Keratinocyte (primary cell): ENCODE measurements at regions not wholly inside any gene's neighbourhood (a gene's known extent, or its start where the extent isn't known, plus 50 kb on each side); places are given as distances from the start of the nearest gene placed in this dataset.

ENCODE experiments used
- DNase-seq: peaks from one replicate; pipeline ENCODE4 v3.0.0-alpha.2; 2011; ENCODE audit warnings: low read depth, missing footprints, low spot score
- FAIRE-seq: peaks from 2 replicates; lab custom pipeline; 2011; peaks lifted over from hg19 to GRCh38; lab: Jason Lieb, UNC
- H2AFZ ChIP-seq: 2 replicates; pipeline ENCODE4 v1.6.0; 2012; ENCODE audit warnings: low read length, control low read depth, inconsistent platforms; ENCODE audit not compliant: control insufficient read depth
- H3K27ac ChIP-seq: 2 replicates; pipeline ENCODE4 v1.5.1; 2011; ENCODE audit warnings: low read length; ENCODE audit not compliant: control insufficient read depth, insufficient read depth
- H3K27me3 ChIP-seq: 3 replicates; pipeline ENCODE4 v1.6.0; 2011; ENCODE audit warnings: low read length; ENCODE audit not compliant: control insufficient read depth, insufficient read depth; ENCODE audit errors: extremely low read depth
- H3K36me3 ChIP-seq, 2 experiments: 2 replicates in 1 of 2; 3 replicates in 1 of 2; pipeline ENCODE4 v1.5.1; 2011; ENCODE audit warnings: low read length in 2 of 2, mild to moderate bottlenecking in 1 of 2; ENCODE audit not compliant: control insufficient read depth in 2 of 2, insufficient read depth in 2 of 2; ENCODE audit errors: extremely low read depth in 1 of 2
- H3K4me1 ChIP-seq: 3 replicates; pipeline ENCODE4 v1.5.1; 2011; ENCODE audit warnings: low read length; ENCODE audit not compliant: control insufficient read depth, insufficient read depth; ENCODE audit errors: extremely low read depth
- H3K4me2 ChIP-seq: 3 replicates; pipeline ENCODE4 v1.6.0; 2011; ENCODE audit warnings: low read depth, low read length; ENCODE audit not compliant: control insufficient read depth, insufficient read depth; ENCODE audit errors: extremely low read depth
- H3K4me3 ChIP-seq, 3 experiments: fragments of 200-600 bp in 1 of 3; sonication (generic) in 1 of 3; 2 replicates in 2 of 3; 3 replicates in 1 of 3; pipeline ENCODE4 v1.5.1; 2011 to 2016; ENCODE audit warnings: low read length in 3 of 3, mild to moderate bottlenecking in 3 of 3, control low read depth in 2 of 3, inconsistent platforms in 1 of 3, low read depth in 1 of 3, mixed read lengths in 1 of 3, mixed run types in 1 of 3, moderate library complexity in 1 of 3; ENCODE audit not compliant: control insufficient read depth in 2 of 3, insufficient read depth in 2 of 3; ENCODE audit errors: extremely low read depth in 1 of 3
- H3K79me2 ChIP-seq: 2 replicates; pipeline ENCODE4 v1.6.0; 2012; ENCODE audit warnings: low read length; ENCODE audit not compliant: control insufficient read depth, insufficient read depth
- H3K9ac ChIP-seq: 3 replicates; pipeline ENCODE4 v1.6.0; 2011; ENCODE audit warnings: low read length; ENCODE audit not compliant: control insufficient read depth, insufficient read depth; ENCODE audit errors: extremely low read depth
- H3K9me1 ChIP-seq: 3 replicates; pipeline ENCODE4 v1.6.0; 2011; ENCODE audit warnings: low read length; ENCODE audit not compliant: control insufficient read depth, insufficient read depth; ENCODE audit errors: extremely low read depth
- H3K9me3 ChIP-seq: 2 replicates; pipeline ENCODE4 v1.5.1; 2012; ENCODE audit warnings: low read depth, low read length; ENCODE audit not compliant: control insufficient read depth
- H4K20me1 ChIP-seq: 3 replicates; pipeline ENCODE4 v1.6.0; 2011; ENCODE audit warnings: low read length; ENCODE audit not compliant: control insufficient read depth, insufficient read depth; ENCODE audit errors: extremely low read depth
- CTCF ChIP-seq, 3 experiments: IDR thresholded peaks in 1 of 3; conservative IDR thresholded peaks in 1 of 3; optimal IDR thresholded peaks in 1 of 3; 2 replicates in 2 of 3; 3 replicates in 1 of 3; pipeline versions ENCODE3 to v1.5.1; 2011; ENCODE audit warnings: low read length in 3 of 3, mild to moderate bottlenecking in 3 of 3, moderate library complexity in 2 of 3, control low read depth in 1 of 3, inconsistent platforms in 1 of 3; ENCODE audit not compliant: insufficient read depth in 2 of 3; ENCODE audit errors: extremely low read depth in 1 of 3
- EZH2 ChIP-seq: IDR thresholded peaks from one replicate; pipeline ENCODE4 v1.6.1; 2012; ENCODE audit warnings: inconsistent platforms, mild to moderate bottlenecking, low read length, moderate library complexity
- dilution Hi-C: fragments of 300-500 bp; cut with MboI; formaldehyde crosslinking; loops from one replicate; pipeline ENCODE4 v1.7.0; 2020; ENCODE audit warnings: low sequenced_read_pairs; ENCODE audit not compliant: extremely low pct_ligation_motif_present

DNA sequence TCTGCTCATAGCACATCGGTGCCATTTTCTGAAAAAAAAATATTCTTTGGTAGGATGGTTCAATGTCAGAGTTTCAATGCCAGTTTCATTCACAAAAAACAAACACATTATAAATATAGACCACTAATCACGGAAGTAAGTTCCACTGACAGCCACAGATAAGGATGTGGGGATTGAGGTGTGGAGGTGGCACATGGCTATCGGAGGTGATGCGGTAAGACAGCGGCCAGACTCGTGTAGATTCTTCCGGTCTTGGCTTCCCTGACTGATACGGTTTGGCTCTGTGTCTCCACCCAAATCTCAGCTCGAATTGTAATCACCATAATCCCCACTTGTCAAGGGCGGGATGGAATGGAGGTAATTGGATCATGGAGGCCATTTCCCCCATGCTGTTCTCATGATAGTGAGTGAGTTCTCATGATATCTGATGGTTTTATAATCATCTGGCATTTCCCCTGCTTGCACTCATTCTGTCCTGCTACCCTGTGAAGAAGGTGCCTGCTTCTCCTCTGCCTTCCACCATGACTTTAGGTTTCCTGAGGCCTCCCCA, 693.4 kb downstream of the VRK1 start:
- Histone ChIP-seq H3K27ac (no peak overlapping the region), H3K4me1 (no peaks in the 10 kb centered on the region), H3K79me2 (no peaks in the 10 kb centered on the region), H3K9me1 (no peaks in the 10 kb centered on the region), H2AFZ (no peak overlapping the region), H3K36me3 (no peaks in the 10 kb centered on the region), H3K27me3 (no peaks in the 10 kb centered on the region), H3K4me2 (no peak overlapping the region), H3K9ac (no peak overlapping the region), H3K4me3 (no peak overlapping the region), H3K9me3 (no peaks in the 10 kb centered on the region), H4K20me1 (no peaks in the 10 kb centered on the region)
- FAIRE-seq (no peak), DNase-seq (no peak)
- TF ChIP-seq CTCF (optimal IDR thresholded peaks at IDR 0.05 in 1 of 3, IDR thresholded peaks at IDR 0.05 in 1 of 3, conservative IDR thresholded peaks at IDR 0.05 in 1 of 3; ENCODE audit: extremely low read depth in 1 of 3, insufficient read depth in 2 of 3, low read length in 3 of 3) (no peak), EZH2 (no peak)
- dilution Hi-C loops: no loop called here

DNA sequence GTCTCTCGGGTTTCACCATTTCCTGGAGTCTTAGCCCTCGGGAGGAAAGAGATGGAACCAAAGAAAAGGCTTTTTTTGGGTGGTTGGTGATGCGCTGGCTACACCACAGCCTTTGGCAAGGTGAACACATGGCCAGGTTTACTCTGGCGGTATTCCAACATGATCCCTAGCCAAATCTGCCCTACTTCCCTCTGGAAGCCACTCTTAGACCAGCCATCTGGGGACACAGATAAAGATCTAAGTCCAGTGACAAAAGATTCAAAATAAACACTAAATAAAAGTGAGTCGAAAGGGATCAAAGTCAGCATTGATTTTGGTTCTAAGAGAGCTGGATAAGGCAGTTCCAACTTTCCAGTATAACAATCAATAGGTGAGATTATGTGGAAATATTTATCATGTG, 694.5 kb downstream of the VRK1 start:
- dilution Hi-C loops: no loop called here

More for the DNA sequence above, 694.5 kb downstream of the VRK1 start:
- no peaks in the 10 kb centered on the region for H4K20me1 ChIP-seq
- H3K4me2 ChIP-seq: no peak overlapping the region
- H3K9me3 ChIP-seq: no peaks in the 10 kb centered on the region
- no peak overlapping the region for H2AFZ ChIP-seq
- no peaks in the 10 kb centered on the region for H3K79me2 ChIP-seq
- H3K4me1 ChIP-seq: no peaks in the 10 kb centered on the region
- DNase-seq (no peak), FAIRE-seq (no peak)
- H3K27ac ChIP-seq: no peak overlapping the region
- TF ChIP-seq CTCF (optimal IDR thresholded peaks at IDR 0.05 in 1 of 3, IDR thresholded peaks at IDR 0.05 in 1 of 3, conservative IDR thresholded peaks at IDR 0.05 in 1 of 3; ENCODE audit: extremely low read depth in 1 of 3, insufficient read depth in 2 of 3, low read length in 3 of 3): no peak
- H3K4me3 ChIP-seq: no peak overlapping the region
- no peak overlapping the region for H3K9ac ChIP-seq
- no peaks in the 10 kb centered on the region for H3K36me3 ChIP-seq
- H3K9me1 ChIP-seq: no peaks in the 10 kb centered on the region
- no peaks in the 10 kb centered on the region for H3K27me3 ChIP-seq
